ENCODE measurements at regions not wholly inside any gene's neighbourhood (a gene's known extent, or its start where the extent isn't known, plus 50 kb on each side); places are given as distances from the start of the nearest gene placed in this dataset.
"Not testable (repeated sequence)": the region's sequence is repeated elsewhere in the genome, so short reads cannot be mapped to it uniquely, and the experiment has no call there.

DNA sequence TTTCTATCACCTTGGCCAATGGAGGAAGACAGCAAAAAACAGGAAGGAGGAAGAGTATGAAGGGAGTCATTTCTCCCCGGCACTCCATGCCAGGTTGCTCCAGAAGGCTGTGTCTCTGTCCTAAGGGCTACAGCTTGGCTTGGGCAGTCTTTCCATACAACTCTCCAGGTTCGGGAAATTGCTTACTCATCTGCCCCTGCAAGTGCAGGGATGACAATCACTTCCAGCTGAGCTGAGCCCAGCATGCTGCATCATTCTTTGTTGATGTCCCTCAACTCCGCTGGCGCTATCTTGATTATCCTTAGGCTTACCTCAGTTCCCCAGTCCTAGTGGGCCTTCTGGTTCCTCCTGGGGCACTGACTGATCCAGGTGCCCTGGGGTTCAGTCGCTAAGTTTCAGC lies 86.9 kb upstream of the COPS8 start:
- ChIA-PET CTCF (no interaction called here), POLR2A (no interaction called here)
- DNase-seq (ENCODE audit: extremely low spot score): no peak
- TF ChIP-seq CTBP1 (IDR thresholded peaks at IDR 0.05; ENCODE audit: borderline replicate concordance) (no peak), BHLHE40 (IDR thresholded peaks at IDR 0.05; ENCODE audit: borderline replicate concordance) (no peak), SP1 (IDR thresholded peaks at IDR 0.05) (no peak), TARDBP (IDR thresholded peaks at IDR 0.05) (no peak), HDGF (IDR thresholded peaks at IDR 0.05; ENCODE audit: borderline replicate concordance) (no peak), LEF1 (IDR thresholded peaks at IDR 0.05; ENCODE audit: borderline replicate concordance) (no peak), FOXM1 (IDR thresholded peaks at IDR 0.05; ENCODE audit: borderline replicate concordance) (no peak), ZNF384 (IDR thresholded peaks at IDR 0.05) (no peak), FOXK2 (IDR thresholded peaks at IDR 0.05) (no peak), ARNT (IDR thresholded peaks at IDR 0.05) (no peak), FOXA1 (IDR thresholded peaks at IDR 0.05) (no peak), SUZ12 (IDR thresholded peaks at IDR 0.05) (no peak), ELF4 (IDR thresholded peaks at IDR 0.05) (no peak), L3MBTL2 (conservative IDR thresholded peaks at IDR 0.05) (no peak), NFRKB (IDR thresholded peaks at IDR 0.05) (no peak)
- TF ChIP-seq, protein P1, sequence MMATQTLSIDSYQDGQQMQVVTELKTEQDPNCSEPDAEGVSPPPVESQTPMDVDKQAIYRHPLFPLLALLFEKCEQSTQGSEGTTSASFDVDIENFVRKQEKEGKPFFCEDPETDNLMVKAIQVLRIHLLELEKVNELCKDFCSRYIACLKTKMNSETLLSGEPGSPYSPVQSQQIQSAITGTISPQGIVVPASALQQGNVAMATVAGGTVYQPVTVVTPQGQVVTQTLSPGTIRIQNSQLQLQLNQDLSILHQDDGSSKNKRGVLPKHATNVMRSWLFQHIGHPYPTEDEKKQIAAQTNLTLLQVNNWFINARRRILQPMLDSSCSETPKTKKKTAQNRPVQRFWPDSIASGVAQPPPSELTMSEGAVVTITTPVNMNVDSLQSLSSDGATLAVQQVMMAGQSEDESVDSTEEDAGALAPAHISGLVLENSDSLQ (IDR thresholded peaks at IDR 0.05): no peak

DNA sequence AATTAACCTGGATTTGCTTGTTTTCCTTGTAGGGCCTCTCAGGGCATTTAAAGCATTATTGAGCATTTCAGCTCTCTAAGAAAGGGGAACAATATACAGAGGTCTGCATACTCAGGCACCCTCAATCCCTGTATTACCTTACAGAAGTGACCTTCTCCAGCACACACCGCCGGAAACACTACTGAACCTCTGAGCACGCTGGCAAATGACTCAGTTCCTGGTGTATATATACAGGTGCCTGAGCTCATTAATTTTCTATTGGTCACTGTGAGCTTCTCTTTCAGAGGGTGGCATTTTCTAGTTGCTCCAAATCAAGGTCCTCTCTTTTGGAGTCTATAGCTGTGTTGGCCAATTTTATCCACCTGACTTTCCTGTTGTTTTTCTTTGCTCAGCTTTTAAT lies 85.2 kb upstream of the COPS8 start:
- CTCF ChIA-PET: no interaction called here

DNA sequence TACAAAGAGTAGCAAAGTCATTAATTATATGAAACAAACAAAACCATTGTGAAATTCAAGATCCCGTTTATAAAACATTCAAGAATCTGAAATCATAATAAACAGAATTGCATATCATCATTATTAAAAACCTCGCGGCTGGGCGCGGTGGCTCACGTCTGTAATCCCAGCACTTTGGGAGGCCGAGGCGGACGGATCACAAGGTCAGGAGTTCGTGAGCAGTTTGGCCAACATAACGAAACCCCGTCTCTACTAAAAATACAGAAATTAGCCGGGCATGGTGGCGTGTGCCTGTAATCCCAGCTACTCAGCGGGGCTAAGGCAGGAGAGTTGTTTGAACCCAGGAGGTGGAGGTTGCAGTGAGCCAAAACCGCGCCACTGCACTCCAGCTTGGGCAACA lies 80.3 kb upstream of the COPS8 start:
- CTCF ChIA-PET, POLR2A ChIA-PET: not testable (repeated sequence)

More for the DNA sequence above, 85.2 kb upstream of the COPS8 start:
- TF ChIP-seq ARNT (IDR thresholded peaks at IDR 0.05) (no peak), TARDBP (IDR thresholded peaks at IDR 0.05) (no peak), ELF4 (IDR thresholded peaks at IDR 0.05) (no peak), BHLHE40 (IDR thresholded peaks at IDR 0.05; ENCODE audit: borderline replicate concordance) (no peak), FOXK2 (IDR thresholded peaks at IDR 0.05) (no peak), NFRKB (IDR thresholded peaks at IDR 0.05) (no peak), L3MBTL2 (conservative IDR thresholded peaks at IDR 0.05) (no peak), FOXA1 (IDR thresholded peaks at IDR 0.05) (no peak), HDGF (IDR thresholded peaks at IDR 0.05; ENCODE audit: borderline replicate concordance) (no peak), ZNF384 (IDR thresholded peaks at IDR 0.05) (no peak), SUZ12 (IDR thresholded peaks at IDR 0.05) (no peak)
- POLR2A ChIA-PET: no interaction called here
- no peak for DNase-seq (ENCODE audit: extremely low spot score)

DNA sequence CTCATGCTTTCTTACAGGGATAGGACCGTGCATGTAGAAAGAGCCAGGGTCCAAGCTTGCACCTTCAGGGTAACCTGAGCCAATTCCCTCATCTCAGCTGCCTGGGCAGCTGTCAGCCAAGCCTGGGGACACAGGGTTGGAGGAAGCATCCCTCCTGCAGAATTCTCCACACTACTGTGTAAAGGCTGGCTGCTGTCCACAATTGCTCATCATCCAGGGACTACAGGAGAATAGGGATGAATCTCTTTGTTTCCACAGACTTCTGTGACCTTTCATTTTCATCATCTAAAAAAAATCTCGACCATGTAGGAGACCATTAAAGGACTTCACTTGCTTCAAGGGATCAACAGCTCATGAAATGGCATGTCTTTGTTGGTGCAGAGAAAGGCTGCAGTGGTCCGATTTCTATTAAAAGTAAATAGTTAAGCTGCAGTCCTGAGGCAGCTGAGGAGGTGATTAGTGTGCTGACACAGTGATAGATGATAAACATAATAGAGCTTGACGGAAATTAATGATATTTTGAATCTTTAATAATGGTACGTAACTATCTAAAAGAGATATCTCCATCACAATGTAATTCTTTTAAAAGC lies 74.4 kb upstream of the COPS8 start:
- no peak for DNase-seq (ENCODE audit: extremely low spot score)
- TF ChIP-seq FOXK2 (IDR thresholded peaks at IDR 0.05) (no peak), FOXA1 (IDR thresholded peaks at IDR 0.05) (no peak), FOXM1 (IDR thresholded peaks at IDR 0.05; ENCODE audit: borderline replicate concordance) (no peak), ELF4 (IDR thresholded peaks at IDR 0.05) (no peak), SP1 (IDR thresholded peaks at IDR 0.05) (no peak), ARNT (IDR thresholded peaks at IDR 0.05) (no peak), ZNF384 (IDR thresholded peaks at IDR 0.05) (no peak), HDGF (IDR thresholded peaks at IDR 0.05; ENCODE audit: borderline replicate concordance) (no peak), CTBP1 (IDR thresholded peaks at IDR 0.05; ENCODE audit: borderline replicate concordance) (no peak), LEF1 (IDR thresholded peaks at IDR 0.05; ENCODE audit: borderline replicate concordance) (no peak), TARDBP (IDR thresholded peaks at IDR 0.05) (no peak), SUZ12 (IDR thresholded peaks at IDR 0.05) (no peak), L3MBTL2 (conservative IDR thresholded peaks at IDR 0.05) (no peak), BHLHE40 (IDR thresholded peaks at IDR 0.05; ENCODE audit: borderline replicate concordance) (no peak), NFRKB (IDR thresholded peaks at IDR 0.05) (no peak)
- TF ChIP-seq, protein P1 (IDR thresholded peaks at IDR 0.05): no peak
- CTCF ChIA-PET: no interaction called here

More for the DNA sequence above, 80.3 kb upstream of the COPS8 start:
- not testable (repeated sequence) for DNase-seq (ENCODE audit: extremely low spot score)

DNA sequence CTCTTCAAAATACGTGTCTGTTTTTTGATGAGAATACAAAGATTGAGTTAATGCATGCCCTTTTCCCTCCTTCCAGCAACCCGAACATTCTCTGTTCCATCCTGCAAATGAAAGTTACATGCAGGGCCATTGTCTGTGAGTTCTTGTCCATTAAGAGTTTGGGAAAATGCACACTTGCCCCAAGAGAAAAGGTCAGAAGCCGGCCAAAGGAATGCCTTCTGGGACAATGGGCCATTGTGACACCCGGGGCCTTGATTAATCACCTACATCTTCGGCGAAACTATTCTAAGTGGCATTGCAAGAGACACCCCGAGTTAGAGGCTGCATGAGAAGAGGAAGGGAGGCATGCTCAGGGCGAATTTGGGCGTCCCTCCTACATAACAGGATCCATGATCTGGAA lies 73.7 kb upstream of the COPS8 start:
- TF ChIP-seq CTBP1 (IDR thresholded peaks at IDR 0.05; ENCODE audit: borderline replicate concordance) (no peak), ARNT (IDR thresholded peaks at IDR 0.05) (no peak), SP1 (IDR thresholded peaks at IDR 0.05) (no peak), BHLHE40 (IDR thresholded peaks at IDR 0.05; ENCODE audit: borderline replicate concordance) (no peak), NFRKB (IDR thresholded peaks at IDR 0.05) (no peak), ELF4 (IDR thresholded peaks at IDR 0.05) (no peak), L3MBTL2 (conservative IDR thresholded peaks at IDR 0.05) (no peak)
- DNase-seq (ENCODE audit: extremely low spot score): no peak
- ChIA-PET POLR2A (no interaction called here), CTCF (no interaction called here)

More for the DNA sequence above, 74.4 kb upstream of the COPS8 start:
- POLR2A ChIA-PET: no interaction called here

DNA sequence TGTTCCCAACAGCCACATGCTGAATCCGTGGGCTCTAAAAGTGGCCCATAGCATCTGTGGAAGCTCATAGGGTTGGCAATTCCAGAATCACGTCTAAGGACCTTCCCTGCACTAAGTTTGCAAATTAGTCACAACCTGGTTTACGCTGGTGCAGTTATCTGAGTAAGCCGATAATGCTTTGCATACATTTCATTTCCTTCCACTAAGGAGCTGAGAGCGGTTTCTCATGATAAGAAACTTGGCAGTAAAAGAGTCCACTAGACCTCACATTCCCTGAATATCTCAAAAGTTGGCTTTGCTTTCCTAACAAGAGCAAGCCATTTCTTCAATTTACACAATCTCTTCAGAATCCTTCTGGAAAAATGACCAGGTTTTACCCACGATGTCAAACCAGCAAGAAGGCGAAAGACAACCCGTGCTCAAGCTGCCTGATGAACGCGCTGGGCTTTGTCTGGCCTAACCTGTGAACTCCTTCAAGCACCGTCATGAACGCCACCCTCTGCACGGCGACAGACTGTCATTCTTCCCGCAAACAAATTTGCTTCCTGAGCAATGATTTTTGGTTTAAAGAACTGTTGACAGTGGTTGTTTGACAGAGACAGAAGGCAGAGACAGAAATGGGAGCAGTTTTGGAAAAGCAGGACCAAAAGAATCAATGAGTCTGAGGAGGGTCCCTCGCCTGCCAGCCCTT lies 73.0 kb upstream of the COPS8 start:
- no peak for DNase-seq (ENCODE audit: extremely low spot score)
- ChIA-PET CTCF (no interaction called here), POLR2A (no interaction called here)
- TF ChIP-seq SUZ12 (IDR thresholded peaks at IDR 0.05) (no peak), HDGF (IDR thresholded peaks at IDR 0.05; ENCODE audit: borderline replicate concordance) (no peak), NFRKB (IDR thresholded peaks at IDR 0.05) (no peak), FOXM1 (IDR thresholded peaks at IDR 0.05; ENCODE audit: borderline replicate concordance) (no peak), L3MBTL2 (conservative IDR thresholded peaks at IDR 0.05) (no peak), BHLHE40 (IDR thresholded peaks at IDR 0.05; ENCODE audit: borderline replicate concordance) (no peak), SP1 (IDR thresholded peaks at IDR 0.05) (no peak), TARDBP (IDR thresholded peaks at IDR 0.05) (no peak), FOXA1 (IDR thresholded peaks at IDR 0.05) (no peak), CTBP1 (IDR thresholded peaks at IDR 0.05; ENCODE audit: borderline replicate concordance) (no peak), ZNF384 (IDR thresholded peaks at IDR 0.05) (no peak)
- TF ChIP-seq, protein P1 (IDR thresholded peaks at IDR 0.05): no peak

Data from HEK293T (cell line).